GM21717 (cell line): ENCODE measurements at regions not wholly inside any gene's neighbourhood (a gene's known extent, or its start where the extent isn't known, plus 50 kb on each side); places are given as distances from the start of the nearest gene placed in this dataset.
"Not testable (repeated sequence)": the region's sequence is repeated elsewhere in the genome, so short reads cannot be mapped to it uniquely, and the experiment has no call there.

ENCODE experiments used
- ATAC-seq: cut with Tn5 transposase; IDR thresholded peaks from one replicate; pipeline ENCODE4 v1.9.1; 2021; ENCODE audit warnings: mild to moderate bottlenecking, moderate library complexity; ENCODE audit not compliant: unreplicated experiment

GRCh38 chr2:111385226-111385957 is 264.7 kb downstream of the BCL2L11 start:
- not testable (repeated sequence) for ATAC-seq

- ATAC-seq: not testable (repeated sequence)
Observed at GRCh38 chr2:111390605-111391004, 269.9 kb downstream of the BCL2L11 start.

GRCh38 chr2:111395350-111396128 is 274.8 kb downstream of the BCL2L11 start:
- not testable (repeated sequence) for ATAC-seq

GRCh38 chr2:111400598-111401253 is 280.0 kb downstream of the BCL2L11 start:
- ATAC-seq: not testable (repeated sequence)

- not testable (repeated sequence) for ATAC-seq
Observed at GRCh38 chr2:111401270-111402140, 280.8 kb downstream of the BCL2L11 start.

- not testable (repeated sequence) for ATAC-seq
Observed at GRCh38 chr2:111402450-111402849, 281.7 kb downstream of the BCL2L11 start.

GRCh38 chr2:111403287-111403686 is 282.6 kb downstream of the BCL2L11 start:
- not testable (repeated sequence) for ATAC-seq

GRCh38 chr2:111406616-111407015 is 285.9 kb downstream of the BCL2L11 start:
- not testable (repeated sequence) for ATAC-seq

- not testable (repeated sequence) for ATAC-seq
Observed at GRCh38 chr2:111407632-111408194, 287.0 kb downstream of the BCL2L11 start.

- not testable (repeated sequence) for ATAC-seq
Observed at GRCh38 chr2:111410868-111411406, 290.2 kb downstream of the BCL2L11 start.

- not testable (repeated sequence) for ATAC-seq
Observed at GRCh38 chr2:111411867-111412681, 291.4 kb downstream of the BCL2L11 start.

- ATAC-seq: not testable (repeated sequence)
Observed at GRCh38 chr2:111412841-111413650, 292.3 kb downstream of the BCL2L11 start.

- ATAC-seq: not testable (repeated sequence)
Observed at GRCh38 chr2:111413950-111414349, 293.2 kb downstream of the BCL2L11 start.

- ATAC-seq: not testable (repeated sequence)
Observed at GRCh38 chr2:111415765-111416743, 295.3 kb downstream of the BCL2L11 start.

GRCh38 chr2:111417026-111417425 is 296.3 kb downstream of the BCL2L11 start:
- ATAC-seq: not testable (repeated sequence)

GRCh38 chr2:111418091-111418875 is 297.6 kb downstream of the BCL2L11 start:
- ATAC-seq: not testable (repeated sequence)
